ENCODE measurements at regions not wholly inside any gene's neighbourhood (a gene's known extent, or its start where the extent isn't known, plus 50 kb on each side); places are given as distances from the start of the nearest gene placed in this dataset.

DNA sequence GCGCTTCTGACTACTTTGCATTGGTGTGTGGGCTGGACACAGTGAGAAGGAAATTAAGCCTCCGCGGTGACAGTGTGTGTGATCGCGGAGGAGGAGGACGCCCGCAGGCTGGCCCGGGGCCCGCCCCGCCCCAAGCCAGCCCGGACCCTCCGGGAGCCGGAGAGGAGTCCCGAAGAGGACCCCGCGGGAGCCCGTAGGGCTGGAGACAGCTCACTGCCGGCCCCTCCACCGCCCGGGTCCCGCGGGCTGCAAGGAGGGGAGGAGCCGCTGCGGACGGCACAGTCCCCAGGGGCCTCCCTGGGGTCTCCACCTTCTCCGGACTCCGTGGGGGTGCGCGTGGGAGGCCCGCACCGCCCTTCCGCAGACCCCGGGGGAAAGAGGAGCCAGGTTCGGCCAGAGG, 146.4 kb upstream of the ERCC6L2 start:
- H3K4me3 ChIP-seq (ENCODE audit: low read length): no peak overlapping the region
- H3K27ac Mint-ChIP-seq: no peak overlapping the region
- H3K4me1 ChIP-seq (ENCODE audit: control insufficient read depth, insufficient read depth, low read length): peaks cover 17% of the 10 kb centered on the region
- no peaks in the 10 kb centered on the region for H3K36me3 ChIP-seq (ENCODE audit: control insufficient read depth, insufficient read depth, low read length)
- H3K9me3 Mint-ChIP-seq: peaks cover 0 to 2% of the 10 kb centered on the region in 2 donors
- H3K27me3 Mint-ChIP-seq (ENCODE audit: low read depth in 2 of 2): peaks cover 8 to 9% of the 10 kb centered on the region in 2 donors
- H3K27ac ChIP-seq (ENCODE audit: low read length): no peak overlapping the region
- H3K4me1 Mint-ChIP-seq: peaks cover 33 to 34% of the 10 kb centered on the region in 2 donors
- 85% methylated on average over 34 of the region's 34 CpGs for WGBS (ENCODE audit: insufficient coverage)
- no peak for ATAC-seq
- no peak for DNase-seq
- H3K27me3 ChIP-seq (ENCODE audit: control insufficient read depth, insufficient read depth, low read length): peaks cover 2% of the 10 kb centered on the region
- no peaks in the 10 kb centered on the region for H3K36me3 Mint-ChIP-seq
- intact Hi-C loops (cut with micrococcal nuclease): loop anchor here (5.0 kb wide), 1 partner anchor 278 kb away; no protein-coding TSS in a partner anchor
- no peak overlapping the region for H3K4me3 Mint-ChIP-seq
- H3K9me3 ChIP-seq (ENCODE audit: control insufficient read depth, insufficient read depth, low read length): peaks cover 12% of the 10 kb centered on the region
- TF ChIP-seq, protein P1, sequence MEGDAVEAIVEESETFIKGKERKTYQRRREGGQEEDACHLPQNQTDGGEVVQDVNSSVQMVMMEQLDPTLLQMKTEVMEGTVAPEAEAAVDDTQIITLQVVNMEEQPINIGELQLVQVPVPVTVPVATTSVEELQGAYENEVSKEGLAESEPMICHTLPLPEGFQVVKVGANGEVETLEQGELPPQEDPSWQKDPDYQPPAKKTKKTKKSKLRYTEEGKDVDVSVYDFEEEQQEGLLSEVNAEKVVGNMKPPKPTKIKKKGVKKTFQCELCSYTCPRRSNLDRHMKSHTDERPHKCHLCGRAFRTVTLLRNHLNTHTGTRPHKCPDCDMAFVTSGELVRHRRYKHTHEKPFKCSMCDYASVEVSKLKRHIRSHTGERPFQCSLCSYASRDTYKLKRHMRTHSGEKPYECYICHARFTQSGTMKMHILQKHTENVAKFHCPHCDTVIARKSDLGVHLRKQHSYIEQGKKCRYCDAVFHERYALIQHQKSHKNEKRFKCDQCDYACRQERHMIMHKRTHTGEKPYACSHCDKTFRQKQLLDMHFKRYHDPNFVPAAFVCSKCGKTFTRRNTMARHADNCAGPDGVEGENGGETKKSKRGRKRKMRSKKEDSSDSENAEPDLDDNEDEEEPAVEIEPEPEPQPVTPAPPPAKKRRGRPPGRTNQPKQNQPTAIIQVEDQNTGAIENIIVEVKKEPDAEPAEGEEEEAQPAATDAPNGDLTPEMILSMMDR (IDR thresholded peaks at IDR 0.05): no peak

- H3K36me3 Mint-ChIP-seq: no peaks in the 10 kb centered on the region
- H3K4me3 Mint-ChIP-seq: no peak overlapping the region
- DNase-seq: no peak
- H3K4me1 Mint-ChIP-seq: peaks cover 36 to 43% of the 10 kb centered on the region in 2 donors
- no peak overlapping the region for H3K27ac ChIP-seq (ENCODE audit: low read length)
- H3K9me3 Mint-ChIP-seq: peaks cover 0 to 2% of the 10 kb centered on the region in 2 donors
- H3K4me3 ChIP-seq (ENCODE audit: low read length): no peak overlapping the region
- no peak overlapping the region for H3K27ac Mint-ChIP-seq
- H3K36me3 ChIP-seq (ENCODE audit: control insufficient read depth, insufficient read depth, low read length): no peaks in the 10 kb centered on the region
- no peak for ATAC-seq
- H3K9me3 ChIP-seq (ENCODE audit: control insufficient read depth, insufficient read depth, low read length): peaks cover 12% of the 10 kb centered on the region
- H3K27me3 ChIP-seq (ENCODE audit: control insufficient read depth, insufficient read depth, low read length): peaks cover 2% of the 10 kb centered on the region
- peaks cover 22% of the 10 kb centered on the region for H3K4me1 ChIP-seq (ENCODE audit: control insufficient read depth, insufficient read depth, low read length)
- intact Hi-C loops (cut with micrococcal nuclease): loop anchor here (1.0 to 5.0 kb wide), 3 partner anchors 279 to 491 kb away; no protein-coding TSS in a partner anchor
- H3K27me3 Mint-ChIP-seq (ENCODE audit: low read depth in 2 of 2): peaks cover 8 to 9% of the 10 kb centered on the region in 2 donors
- WGBS (ENCODE audit: insufficient coverage): 95% methylated on average over 6 of the region's 7 CpGs
- TF ChIP-seq, protein P1 (IDR thresholded peaks at IDR 0.05): no peak
Observed at GRCh38 chr9:95727947-95728520, 147.5 kb upstream of the ERCC6L2 start.

DNA sequence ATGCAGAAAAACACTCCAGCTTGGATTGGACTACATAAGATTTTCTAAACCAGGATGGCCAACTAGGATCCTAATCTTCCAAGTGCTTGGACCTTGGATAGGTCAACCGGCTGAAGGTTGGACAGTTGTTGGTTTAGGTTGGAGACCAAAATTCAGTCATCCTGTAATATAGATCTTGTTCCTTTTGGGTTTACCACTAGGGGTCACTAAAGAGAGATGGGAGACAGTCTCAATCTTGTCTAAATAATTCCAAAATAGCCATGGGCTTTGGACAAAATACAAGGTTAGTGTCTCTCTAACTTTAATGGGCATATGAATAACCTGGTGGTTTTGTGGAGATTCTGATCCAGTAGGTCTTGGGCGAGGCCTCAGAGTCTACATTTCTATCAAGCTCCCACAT, 148.7 kb upstream of the ERCC6L2 start:
- Mint-ChIP-seq H3K27me3 (ENCODE audit: low read depth in 2 of 2) (peaks cover under 1 to 2% of the 10 kb centered on the region in 2 donors), H3K27ac (peak overlapping the region in 1 of 2 donors; percentile 59), H3K4me1 (peaks cover 47 to 53% of the 10 kb centered on the region in 2 donors), H3K9me3 (peaks cover 0 to 2% of the 10 kb centered on the region in 2 donors), H3K36me3 (no peaks in the 10 kb centered on the region), H3K4me3 (no peak overlapping the region)
- TF ChIP-seq, protein P1 (IDR thresholded peaks at IDR 0.05): peak; percentile 68
- WGBS (ENCODE audit: insufficient coverage): 73% methylated on average over 2 of the region's 2 CpGs
- H3K36me3 ChIP-seq (ENCODE audit: control insufficient read depth, insufficient read depth, low read length): no peaks in the 10 kb centered on the region
- peaks cover 12% of the 10 kb centered on the region for H3K9me3 ChIP-seq (ENCODE audit: control insufficient read depth, insufficient read depth, low read length)
- peaks cover 22% of the 10 kb centered on the region for H3K4me1 ChIP-seq (ENCODE audit: control insufficient read depth, insufficient read depth, low read length)
- H3K4me3 ChIP-seq (ENCODE audit: low read length): no peak overlapping the region
- DNase-seq (peak in 1 of 2 donors; percentile 50), ATAC-seq (no peak)
- no peak overlapping the region for H3K27ac ChIP-seq (ENCODE audit: low read length)
- intact Hi-C loops (cut with micrococcal nuclease): loop anchor here (1.0 to 5.0 kb wide), 3 partner anchors 281 to 492 kb away; no protein-coding TSS in a partner anchor
- no peaks in the 10 kb centered on the region for H3K27me3 ChIP-seq (ENCODE audit: control insufficient read depth, insufficient read depth, low read length)
